Neural cell (in vitro differentiated cells): ENCODE measurements at regions not wholly inside any gene's neighbourhood (a gene's known extent, or its start where the extent isn't known, plus 50 kb on each side); places are given as distances from the start of the nearest gene placed in this dataset.

Source experiments
- H2AFZ ChIP-seq: fragments of 200-600, 300-800 bp; sonication (generic), shearing (Covaris generic); 2 replicates; pipeline ENCODE4 v1.6.0; 2014; ENCODE audit warnings: low read depth, mild to moderate bottlenecking, antibody characterized with exemption, low read length, moderate library complexity
- H3F3A ChIP-seq: fragments of 200-600 bp; shearing (Covaris generic); 2 replicates; pipeline ENCODE4 v1.6.1; 2016; ENCODE audit warnings: mild to moderate bottlenecking, moderate library complexity, mixed read lengths, antibody characterized with exemption, low read length; ENCODE audit not compliant: insufficient read depth, poor library complexity, severe bottlenecking
- H3K27ac ChIP-seq: fragments of 200-600, 300-800 bp; sonication (generic), shearing (Covaris generic); 2 replicates; pipeline ENCODE4 v1.5.1; 2014; ENCODE audit warnings: mild to moderate bottlenecking, low read length, moderate library complexity
- H3K27me3 ChIP-seq: fragments of 300-800, 200-600 bp; sonication (generic), shearing (Covaris generic); 2 replicates; pipeline ENCODE4 v1.6.0; 2014; ENCODE audit warnings: mild to moderate bottlenecking, low read depth, low read length, moderate library complexity; ENCODE audit not compliant: insufficient read depth
- H3K36me3 ChIP-seq: fragments of 300-800, 200-600 bp; sonication (generic), shearing (Covaris generic); 2 replicates; pipeline ENCODE4 v1.5.1; 2014; ENCODE audit warnings: mild to moderate bottlenecking, antibody characterized with exemption, low read length, moderate library complexity; ENCODE audit not compliant: insufficient read depth
- H3K4me2 ChIP-seq: fragments of 300-800, 200-600 bp; sonication (generic), shearing (Covaris generic); 2 replicates; pipeline ENCODE4 v1.6.0; 2014; ENCODE audit warnings: mild to moderate bottlenecking, low read length
- H3K4me3 ChIP-seq: fragments of 300-800, 200-600 bp; sonication (generic), shearing (Covaris generic); 2 replicates; pipeline ENCODE4 v1.5.1; 2014; ENCODE audit warnings: mild to moderate bottlenecking, low read length, moderate library complexity
- H3K79me2 ChIP-seq: fragments of 200-600 bp; shearing (Covaris generic); replicated peaks from 2 replicates; pipeline ENCODE4 v1.6.0; 2014; ENCODE audit warnings: mild to moderate bottlenecking, low read length, moderate library complexity; ENCODE audit not compliant: insufficient read depth
- H3K9ac ChIP-seq: fragments of 300-800, 200-600 bp; sonication (generic), shearing (Covaris generic); 2 replicates; pipeline ENCODE4 v1.6.1; 2016; ENCODE audit warnings: mild to moderate bottlenecking, low read length, mixed read lengths
- H3K9me2 ChIP-seq: fragments of 200-600 bp; shearing (Covaris generic); 2 replicates; pipeline ENCODE4 v1.6.1; 2016; ENCODE audit warnings: mild to moderate bottlenecking, low read length, mixed read lengths; ENCODE audit not compliant: insufficient read depth
- H3K9me3 ChIP-seq: fragments of 200-600, 300-800 bp; sonication (generic), shearing (Covaris generic); 2 replicates; pipeline ENCODE4 v1.6.1; 2016; ENCODE audit warnings: mild to moderate bottlenecking, mixed run types, low read length, moderate library complexity, mixed read lengths
- H4K20me1 ChIP-seq: fragments of 200-600 bp; shearing (Covaris generic); 2 replicates; pipeline ENCODE4 v1.6.1; 2016; ENCODE audit warnings: mild to moderate bottlenecking, mixed run types; ENCODE audit not compliant: insufficient read depth
- EP300 ChIP-seq: fragments of 450-650 bp; conservative IDR thresholded peaks from 2 replicates; pipeline ENCODE4 v1.6.1; 2014; ENCODE audit warnings: antibody characterized with exemption, mild to moderate bottlenecking, moderate library complexity; ENCODE audit not compliant: poor library complexity, severe bottlenecking
- EZH2 ChIP-seq: fragments of 200-600, 300-800 bp; shearing (Covaris generic), sonication (generic); IDR thresholded peaks from 2 replicates; pipeline ENCODE4 v1.6.1; 2014; ENCODE audit warnings: antibody characterized with exemption, low read length, borderline replicate concordance, mild to moderate bottlenecking; ENCODE audit not compliant: insufficient read depth, poor library complexity, severe bottlenecking
- MXI1 ChIP-seq: fragments of 450-650 bp; conservative IDR thresholded peaks from 2 replicates; pipeline ENCODE4 v1.6.1; 2014; ENCODE audit warnings: antibody characterized with exemption, mild to moderate bottlenecking; ENCODE audit not compliant: poor library complexity, severe bottlenecking
- POLR2AphosphoS5 ChIP-seq: IDR thresholded peaks from 2 replicates; pipeline ENCODE4 v1.6.1; 2012
- RAD21 ChIP-seq: fragments of 450-650 bp; conservative IDR thresholded peaks from 2 replicates; pipeline ENCODE4 v1.6.1; 2014; ENCODE audit warnings: antibody characterized with exemption, mild to moderate bottlenecking, moderate library complexity
- SMC3 ChIP-seq: fragments of 450-650 bp; conservative IDR thresholded peaks from 2 replicates; pipeline ENCODE4 v1.6.1; 2014; ENCODE audit warnings: antibody characterized with exemption, mild to moderate bottlenecking, moderate library complexity; ENCODE audit not compliant: poor library complexity
- TAF1 ChIP-seq: IDR thresholded peaks from 2 replicates; pipeline ENCODE4 v1.6.1; 2012; ENCODE audit warnings: low read depth
- TF ChIP-seq, protein P1 (sequence below): fragments of 450-650 bp; IDR thresholded peaks from 2 replicates; pipeline ENCODE4 v1.5.1; 2014; ENCODE audit warnings: antibody characterized with exemption, mild to moderate bottlenecking, moderate library complexity; ENCODE audit not compliant: poor library complexity, severe bottlenecking
- TF ChIP-seq, protein P2 (sequence below): IDR thresholded peaks from 2 replicates; pipeline ENCODE4 v1.6.1; 2012; ENCODE audit warnings: borderline replicate concordance

DNA sequence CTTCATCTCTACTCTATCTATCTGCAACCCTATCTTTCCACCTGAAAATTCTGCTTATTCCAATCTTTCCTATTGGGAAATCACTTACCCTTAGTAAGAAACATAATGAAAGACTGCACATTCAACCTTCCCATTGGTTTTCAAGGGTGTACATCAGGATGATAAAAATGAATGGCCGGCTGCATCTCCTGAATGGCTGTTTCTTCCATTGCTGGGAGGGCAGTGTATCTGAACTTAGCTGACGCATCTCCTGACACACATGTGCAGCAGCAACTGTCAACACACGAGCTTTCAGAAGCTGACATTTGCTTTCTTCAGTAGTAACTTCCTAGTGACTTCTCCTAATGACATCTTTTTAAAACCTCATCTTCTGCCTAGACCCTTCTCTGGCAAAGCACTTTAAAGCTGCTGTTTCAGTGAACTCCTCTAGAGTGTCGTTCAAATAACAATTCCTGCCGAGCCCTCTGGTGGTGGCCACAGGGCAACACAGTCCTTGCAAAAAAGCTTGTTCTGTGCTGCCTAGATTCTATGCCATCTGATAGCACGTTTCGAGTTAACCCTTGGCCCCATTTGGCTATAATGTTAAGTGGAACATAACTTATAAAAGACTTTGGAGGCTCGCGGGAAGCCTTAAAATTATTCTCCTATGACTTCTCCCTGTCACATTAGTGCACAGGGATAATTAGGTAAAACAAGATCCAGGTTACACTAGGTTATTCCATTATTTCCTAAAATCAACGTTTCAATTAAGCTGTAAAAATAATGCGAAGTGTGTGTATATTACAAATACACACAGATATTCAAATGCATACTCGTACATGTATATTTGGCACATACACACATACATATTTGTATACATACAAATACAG lies 2340.7 kb downstream of the PCDH7 start:
- TF ChIP-seq EP300 (peak; percentile 64), SMC3 (peak; percentile 87), MXI1 (no peak), EZH2 (no peak), POLR2AphosphoS5 (no peak), TAF1 (no peak), RAD21 (peak; percentile 81)
- TF ChIP-seq, protein P1, sequence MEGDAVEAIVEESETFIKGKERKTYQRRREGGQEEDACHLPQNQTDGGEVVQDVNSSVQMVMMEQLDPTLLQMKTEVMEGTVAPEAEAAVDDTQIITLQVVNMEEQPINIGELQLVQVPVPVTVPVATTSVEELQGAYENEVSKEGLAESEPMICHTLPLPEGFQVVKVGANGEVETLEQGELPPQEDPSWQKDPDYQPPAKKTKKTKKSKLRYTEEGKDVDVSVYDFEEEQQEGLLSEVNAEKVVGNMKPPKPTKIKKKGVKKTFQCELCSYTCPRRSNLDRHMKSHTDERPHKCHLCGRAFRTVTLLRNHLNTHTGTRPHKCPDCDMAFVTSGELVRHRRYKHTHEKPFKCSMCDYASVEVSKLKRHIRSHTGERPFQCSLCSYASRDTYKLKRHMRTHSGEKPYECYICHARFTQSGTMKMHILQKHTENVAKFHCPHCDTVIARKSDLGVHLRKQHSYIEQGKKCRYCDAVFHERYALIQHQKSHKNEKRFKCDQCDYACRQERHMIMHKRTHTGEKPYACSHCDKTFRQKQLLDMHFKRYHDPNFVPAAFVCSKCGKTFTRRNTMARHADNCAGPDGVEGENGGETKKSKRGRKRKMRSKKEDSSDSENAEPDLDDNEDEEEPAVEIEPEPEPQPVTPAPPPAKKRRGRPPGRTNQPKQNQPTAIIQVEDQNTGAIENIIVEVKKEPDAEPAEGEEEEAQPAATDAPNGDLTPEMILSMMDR: peak; percentile 90
- TF ChIP-seq, protein P2, sequence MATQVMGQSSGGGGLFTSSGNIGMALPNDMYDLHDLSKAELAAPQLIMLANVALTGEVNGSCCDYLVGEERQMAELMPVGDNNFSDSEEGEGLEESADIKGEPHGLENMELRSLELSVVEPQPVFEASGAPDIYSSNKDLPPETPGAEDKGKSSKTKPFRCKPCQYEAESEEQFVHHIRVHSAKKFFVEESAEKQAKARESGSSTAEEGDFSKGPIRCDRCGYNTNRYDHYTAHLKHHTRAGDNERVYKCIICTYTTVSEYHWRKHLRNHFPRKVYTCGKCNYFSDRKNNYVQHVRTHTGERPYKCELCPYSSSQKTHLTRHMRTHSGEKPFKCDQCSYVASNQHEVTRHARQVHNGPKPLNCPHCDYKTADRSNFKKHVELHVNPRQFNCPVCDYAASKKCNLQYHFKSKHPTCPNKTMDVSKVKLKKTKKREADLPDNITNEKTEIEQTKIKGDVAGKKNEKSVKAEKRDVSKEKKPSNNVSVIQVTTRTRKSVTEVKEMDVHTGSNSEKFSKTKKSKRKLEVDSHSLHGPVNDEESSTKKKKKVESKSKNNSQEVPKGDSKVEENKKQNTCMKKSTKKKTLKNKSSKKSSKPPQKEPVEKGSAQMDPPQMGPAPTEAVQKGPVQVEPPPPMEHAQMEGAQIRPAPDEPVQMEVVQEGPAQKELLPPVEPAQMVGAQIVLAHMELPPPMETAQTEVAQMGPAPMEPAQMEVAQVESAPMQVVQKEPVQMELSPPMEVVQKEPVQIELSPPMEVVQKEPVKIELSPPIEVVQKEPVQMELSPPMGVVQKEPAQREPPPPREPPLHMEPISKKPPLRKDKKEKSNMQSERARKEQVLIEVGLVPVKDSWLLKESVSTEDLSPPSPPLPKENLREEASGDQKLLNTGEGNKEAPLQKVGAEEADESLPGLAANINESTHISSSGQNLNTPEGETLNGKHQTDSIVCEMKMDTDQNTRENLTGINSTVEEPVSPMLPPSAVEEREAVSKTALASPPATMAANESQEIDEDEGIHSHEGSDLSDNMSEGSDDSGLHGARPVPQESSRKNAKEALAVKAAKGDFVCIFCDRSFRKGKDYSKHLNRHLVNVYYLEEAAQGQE: no peak
- no peak overlapping the region for H3K9ac ChIP-seq
- H3K4me3 ChIP-seq: no peak overlapping the region
- H3K4me2 ChIP-seq: no peak overlapping the region
- H3K79me2 ChIP-seq: no peaks in the 10 kb centered on the region
- peak overlapping the region; percentile 9 for H3K27ac ChIP-seq
- H3K9me2 ChIP-seq: no peaks in the 10 kb centered on the region
- H2AFZ ChIP-seq: no peak overlapping the region
- H3K9me3 ChIP-seq: no peaks in the 10 kb centered on the region
- H4K20me1 ChIP-seq: no peaks in the 10 kb centered on the region
- H3K36me3 ChIP-seq: no peaks in the 10 kb centered on the region
- no peaks in the 10 kb centered on the region for H3K27me3 ChIP-seq
- H3F3A ChIP-seq: no peaks in the 10 kb centered on the region

DNA sequence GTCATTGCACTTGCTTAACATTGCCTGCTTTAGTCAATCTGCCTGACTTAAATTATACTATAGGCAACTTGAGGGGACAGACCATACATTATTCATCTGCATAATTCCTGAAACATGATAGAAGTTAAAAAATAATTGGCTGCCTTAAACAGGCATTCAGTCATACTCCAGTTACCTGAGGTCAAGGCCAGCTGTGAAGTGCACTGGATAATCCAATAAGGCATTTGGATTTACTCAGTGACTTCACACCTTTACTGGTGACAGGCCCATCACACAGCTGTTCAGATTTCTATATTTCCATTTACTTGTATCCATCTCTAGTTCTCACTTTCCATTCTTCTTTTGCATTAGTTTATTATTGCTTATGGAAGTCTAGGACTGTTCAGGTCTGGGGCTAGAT lies 2341.6 kb downstream of the PCDH7 start:
- no peak overlapping the region for H3K4me3 ChIP-seq
- H3K27ac ChIP-seq: no peak overlapping the region
- no peaks in the 10 kb centered on the region for H3K79me2 ChIP-seq
- no peak overlapping the region for H3K4me2 ChIP-seq
- no peaks in the 10 kb centered on the region for H3K9me3 ChIP-seq
- H2AFZ ChIP-seq: no peak overlapping the region
- no peaks in the 10 kb centered on the region for H3K36me3 ChIP-seq
- H3K27me3 ChIP-seq: no peaks in the 10 kb centered on the region
- H3K9me2 ChIP-seq: no peaks in the 10 kb centered on the region
- no peaks in the 10 kb centered on the region for H4K20me1 ChIP-seq
- H3F3A ChIP-seq: no peaks in the 10 kb centered on the region
- no peak overlapping the region for H3K9ac ChIP-seq
- TF ChIP-seq SMC3 (no peak), EZH2 (no peak), RAD21 (no peak), POLR2AphosphoS5 (no peak), EP300 (no peak), TAF1 (no peak), MXI1 (no peak)
- TF ChIP-seq, protein P1: no peak
- TF ChIP-seq, protein P2: no peak
